WI38 (cell line): ENCODE measurements at regions not wholly inside any gene's neighbourhood (a gene's known extent, or its start where the extent isn't known, plus 50 kb on each side); places are given as distances from the start of the nearest gene placed in this dataset.

ENCODE experiments used
- H3K4me3 ChIP-seq: 2 replicates; pipeline ENCODE4 v1.5.1; 2011; ENCODE audit warnings: low read depth, mild to moderate bottlenecking, control low read depth, low read length
- CTCF ChIP-seq: IDR thresholded peaks from 2 replicates; pipeline ENCODE4 v1.5.1; 2012; ENCODE audit warnings: low read depth, mild to moderate bottlenecking, control low read depth, low read length

GRCh38 chr13:31081316-31081715 lies 80.4 kb downstream of the HSPH1 start:
- TF ChIP-seq CTCF, result no peak
- no peak overlapping the region for H3K4me3 ChIP-seq

GRCh38 chr13:31074756-31075155 lies 86.9 kb downstream of the HSPH1 start:
- no peak overlapping the region for H3K4me3 ChIP-seq
- no peak for TF ChIP-seq CTCF

- no peak overlapping the region for H3K4me3 ChIP-seq
- no peak for TF ChIP-seq CTCF
Observed at GRCh38 chr13:31073859-31074718, 87.6 kb downstream of the HSPH1 start.

GRCh38 chr13:31072041-31072440 lies 89.7 kb downstream of the HSPH1 start:
- no peak for TF ChIP-seq CTCF
- H3K4me3 ChIP-seq, result no peak overlapping the region

GRCh38 chr13:31069808-31070534 lies 91.7 kb downstream of the HSPH1 start:
- H3K4me3 ChIP-seq, result no peak overlapping the region
- TF ChIP-seq CTCF, result no peak

GRCh38 chr13:31068119-31068423 lies 93.6 kb downstream of the HSPH1 start:
- TF ChIP-seq CTCF, result no peak
- no peak overlapping the region for H3K4me3 ChIP-seq
